Fibroblast of villous mesenchyme (primary cell): ENCODE measurements at regions not wholly inside any gene's neighbourhood (a gene's known extent, or its start where the extent isn't known, plus 50 kb on each side); places are given as distances from the start of the nearest gene placed in this dataset.

Source experiments
- DNase-seq: peaks from one replicate; pipeline ENCODE4 v3.0.0-alpha.2; 2010; ENCODE audit warnings: low read depth
- H3K4me3 ChIP-seq: 2 replicates; pipeline ENCODE4 v1.5.1; 2011; ENCODE audit warnings: low read depth, mild to moderate bottlenecking, low read length
- CTCF ChIP-seq: IDR thresholded peaks from 2 replicates; pipeline ENCODE4 v1.5.1; 2012; ENCODE audit warnings: low read depth, mild to moderate bottlenecking, low read length; ENCODE audit not compliant: insufficient read depth

GRCh38 chr5:121748686-121749085 is 103.0 kb upstream of the FTMT start:
- no peak for DNase-seq
- no peak for TF ChIP-seq CTCF
- no peak overlapping the region for H3K4me3 ChIP-seq

GRCh38 chr5:121752149-121752548 is 99.5 kb upstream of the FTMT start:
- no peak for DNase-seq
- TF ChIP-seq CTCF = no peak
- H3K4me3 ChIP-seq = no peak overlapping the region

DNA sequence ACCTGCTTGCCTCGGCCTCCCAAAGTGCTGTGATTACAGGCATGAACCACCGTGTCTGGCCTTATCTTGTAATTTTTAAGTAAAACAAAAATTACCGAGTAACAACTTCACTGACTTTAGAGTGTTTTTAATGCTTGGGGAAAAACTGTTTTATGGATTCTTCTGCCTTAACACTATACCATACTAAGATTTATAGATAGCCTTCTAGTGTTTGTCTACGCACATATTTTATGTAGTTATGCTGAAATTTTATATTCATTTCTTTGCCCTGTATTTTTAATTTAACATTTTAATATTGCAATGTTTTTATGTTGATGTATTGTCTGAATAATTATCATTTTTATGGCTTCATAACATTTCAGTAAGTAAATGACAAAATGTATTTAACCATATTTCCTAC is 96.4 kb upstream of the FTMT start:
- H3K4me3 ChIP-seq = no peak overlapping the region
- no peak for DNase-seq
- TF ChIP-seq CTCF = no peak

DNA sequence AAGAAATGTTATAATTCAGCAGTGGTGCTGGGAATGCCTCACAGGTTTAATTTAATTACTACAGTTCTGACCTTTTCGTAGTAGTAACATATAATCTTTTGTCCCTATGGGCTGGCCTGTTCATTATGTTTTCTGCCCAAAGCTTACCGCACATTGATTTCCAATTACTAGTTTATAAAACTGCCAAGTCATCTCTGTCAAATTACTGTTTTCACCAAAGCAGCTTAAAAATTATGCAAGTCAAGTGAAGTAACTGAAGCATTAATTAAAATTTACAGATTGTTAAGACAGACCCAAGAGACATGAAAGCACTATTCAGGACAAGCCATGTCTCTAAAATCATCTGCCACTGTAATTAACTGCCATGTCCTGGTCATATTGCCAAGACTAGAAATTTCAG is 93.9 kb upstream of the FTMT start:
- no peak for DNase-seq
- H3K4me3 ChIP-seq = no peak overlapping the region

GRCh38 chr5:121758615-121759014 is 93.1 kb upstream of the FTMT start:
- no peak overlapping the region for H3K4me3 ChIP-seq
- DNase-seq = no peak
- TF ChIP-seq CTCF = no peak

More for the DNA sequence above, 93.9 kb upstream of the FTMT start:
- no peak for TF ChIP-seq CTCF

DNA sequence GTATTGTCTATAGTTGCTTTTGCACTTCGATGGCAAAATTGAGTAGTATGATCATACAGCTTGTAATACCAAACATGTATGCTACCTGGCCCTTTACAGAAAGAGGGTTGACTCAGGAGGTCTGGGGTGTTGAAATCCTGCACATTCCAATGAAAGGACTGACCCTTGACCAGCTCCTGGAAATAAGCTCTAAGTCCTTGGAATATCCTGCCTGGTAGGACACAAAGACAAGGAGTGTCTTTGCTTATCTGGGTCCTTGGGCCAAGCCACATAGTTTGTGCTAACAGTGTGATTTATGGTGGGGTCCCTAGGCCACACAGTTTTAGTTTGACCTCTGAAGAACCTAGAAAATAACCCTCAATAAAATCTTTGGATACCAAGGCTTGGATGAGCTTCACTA is 89.3 kb upstream of the FTMT start:
- TF ChIP-seq CTCF = no peak
- no peak for DNase-seq
- H3K4me3 ChIP-seq = no peak overlapping the region

DNA sequence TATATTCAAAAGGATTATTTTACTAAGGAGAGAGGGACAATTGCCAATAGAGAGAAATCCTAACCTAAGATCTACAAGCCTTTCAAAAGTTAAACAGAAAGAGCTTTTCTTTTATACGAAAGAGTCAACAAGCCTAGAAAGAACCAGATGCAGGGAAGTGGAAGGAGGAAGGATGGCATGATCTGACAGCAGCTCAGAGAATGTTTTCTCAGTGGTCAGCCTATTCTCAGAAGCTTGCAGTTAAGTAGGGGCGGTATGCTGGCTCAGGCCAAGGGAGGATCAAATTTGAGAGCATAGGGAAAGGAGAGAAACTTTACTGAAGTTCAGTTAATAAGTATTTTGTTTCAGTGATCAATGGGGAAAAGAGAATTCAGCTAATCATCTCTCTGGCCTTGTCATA is 88.0 kb upstream of the FTMT start:
- DNase-seq = no peak
- no peak overlapping the region for H3K4me3 ChIP-seq
- TF ChIP-seq CTCF = no peak
